ENCODE measurements at regions not wholly inside any gene's neighbourhood (a gene's known extent, or its start where the extent isn't known, plus 50 kb on each side); places are given as distances from the start of the nearest gene placed in this dataset.

DNA sequence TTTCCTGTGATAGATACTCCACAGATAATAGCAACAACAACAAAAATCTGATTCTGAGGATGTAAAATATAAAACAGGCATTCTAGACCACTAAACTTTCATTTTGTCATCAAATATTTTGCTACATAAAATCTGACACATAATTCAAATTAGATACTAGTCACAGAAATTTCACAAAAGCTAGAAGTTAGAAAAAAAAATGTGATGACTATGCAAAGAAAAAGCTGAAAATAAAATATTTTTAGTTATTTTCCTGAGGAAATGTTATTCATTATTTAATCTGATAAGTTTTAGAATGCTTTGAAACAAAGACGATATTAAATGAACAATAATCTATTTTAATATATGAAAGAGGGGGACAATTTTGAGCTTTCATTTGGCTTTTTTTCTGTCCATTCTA is 357.2 kb downstream of the SLITRK6 start:
- Mint-ChIP-seq H3K4me1 (peaks cover 17% of the 10 kb centered on the region; the same call in 2 of the 3 replicates), H3K27ac (no peak overlapping the region; the same call in 1 of the 2 replicates), H3K27me3 (ENCODE audit: insufficient read depth, low read depth, poor library complexity) (no peaks in the 10 kb centered on the region), H3K36me3 (ENCODE audit: low read depth) (no peaks in the 10 kb centered on the region), H3K4me3 (no peak overlapping the region), H3K9me3 (no peaks in the 10 kb centered on the region)
- no peak overlapping the region for H3K27ac ChIP-seq (ENCODE audit: low read depth)
- H3K4me3 ChIP-seq: no peak overlapping the region
- H3K4me1 ChIP-seq (ENCODE audit: insufficient read depth): peaks cover 2% of the 10 kb centered on the region
- H3K79me2 ChIP-seq (replicated peaks; ENCODE audit: insufficient read depth): no peaks in the 10 kb centered on the region
- TF ChIP-seq, protein P1, sequence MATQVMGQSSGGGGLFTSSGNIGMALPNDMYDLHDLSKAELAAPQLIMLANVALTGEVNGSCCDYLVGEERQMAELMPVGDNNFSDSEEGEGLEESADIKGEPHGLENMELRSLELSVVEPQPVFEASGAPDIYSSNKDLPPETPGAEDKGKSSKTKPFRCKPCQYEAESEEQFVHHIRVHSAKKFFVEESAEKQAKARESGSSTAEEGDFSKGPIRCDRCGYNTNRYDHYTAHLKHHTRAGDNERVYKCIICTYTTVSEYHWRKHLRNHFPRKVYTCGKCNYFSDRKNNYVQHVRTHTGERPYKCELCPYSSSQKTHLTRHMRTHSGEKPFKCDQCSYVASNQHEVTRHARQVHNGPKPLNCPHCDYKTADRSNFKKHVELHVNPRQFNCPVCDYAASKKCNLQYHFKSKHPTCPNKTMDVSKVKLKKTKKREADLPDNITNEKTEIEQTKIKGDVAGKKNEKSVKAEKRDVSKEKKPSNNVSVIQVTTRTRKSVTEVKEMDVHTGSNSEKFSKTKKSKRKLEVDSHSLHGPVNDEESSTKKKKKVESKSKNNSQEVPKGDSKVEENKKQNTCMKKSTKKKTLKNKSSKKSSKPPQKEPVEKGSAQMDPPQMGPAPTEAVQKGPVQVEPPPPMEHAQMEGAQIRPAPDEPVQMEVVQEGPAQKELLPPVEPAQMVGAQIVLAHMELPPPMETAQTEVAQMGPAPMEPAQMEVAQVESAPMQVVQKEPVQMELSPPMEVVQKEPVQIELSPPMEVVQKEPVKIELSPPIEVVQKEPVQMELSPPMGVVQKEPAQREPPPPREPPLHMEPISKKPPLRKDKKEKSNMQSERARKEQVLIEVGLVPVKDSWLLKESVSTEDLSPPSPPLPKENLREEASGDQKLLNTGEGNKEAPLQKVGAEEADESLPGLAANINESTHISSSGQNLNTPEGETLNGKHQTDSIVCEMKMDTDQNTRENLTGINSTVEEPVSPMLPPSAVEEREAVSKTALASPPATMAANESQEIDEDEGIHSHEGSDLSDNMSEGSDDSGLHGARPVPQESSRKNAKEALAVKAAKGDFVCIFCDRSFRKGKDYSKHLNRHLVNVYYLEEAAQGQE (IDR thresholded peaks at IDR 0.05; ENCODE audit: unreplicated experiment): no peak
- TF ChIP-seq EZH2phosphoT487 (IDR thresholded peaks at IDR 0.05; ENCODE audit: unreplicated experiment): no peak
- TF ChIP-seq ZNF114 (CRISPR knock-in tag; IDR thresholded peaks at IDR 0.05): no peak
- no peak for TF ChIP-seq POLR2AphosphoS5 (IDR thresholded peaks at IDR 0.05; ENCODE audit: low read depth)
- TF ChIP-seq STAT1 (IDR thresholded peaks at IDR 0.05; ENCODE audit: unreplicated experiment): no peak
- TF ChIP-seq, protein P2, sequence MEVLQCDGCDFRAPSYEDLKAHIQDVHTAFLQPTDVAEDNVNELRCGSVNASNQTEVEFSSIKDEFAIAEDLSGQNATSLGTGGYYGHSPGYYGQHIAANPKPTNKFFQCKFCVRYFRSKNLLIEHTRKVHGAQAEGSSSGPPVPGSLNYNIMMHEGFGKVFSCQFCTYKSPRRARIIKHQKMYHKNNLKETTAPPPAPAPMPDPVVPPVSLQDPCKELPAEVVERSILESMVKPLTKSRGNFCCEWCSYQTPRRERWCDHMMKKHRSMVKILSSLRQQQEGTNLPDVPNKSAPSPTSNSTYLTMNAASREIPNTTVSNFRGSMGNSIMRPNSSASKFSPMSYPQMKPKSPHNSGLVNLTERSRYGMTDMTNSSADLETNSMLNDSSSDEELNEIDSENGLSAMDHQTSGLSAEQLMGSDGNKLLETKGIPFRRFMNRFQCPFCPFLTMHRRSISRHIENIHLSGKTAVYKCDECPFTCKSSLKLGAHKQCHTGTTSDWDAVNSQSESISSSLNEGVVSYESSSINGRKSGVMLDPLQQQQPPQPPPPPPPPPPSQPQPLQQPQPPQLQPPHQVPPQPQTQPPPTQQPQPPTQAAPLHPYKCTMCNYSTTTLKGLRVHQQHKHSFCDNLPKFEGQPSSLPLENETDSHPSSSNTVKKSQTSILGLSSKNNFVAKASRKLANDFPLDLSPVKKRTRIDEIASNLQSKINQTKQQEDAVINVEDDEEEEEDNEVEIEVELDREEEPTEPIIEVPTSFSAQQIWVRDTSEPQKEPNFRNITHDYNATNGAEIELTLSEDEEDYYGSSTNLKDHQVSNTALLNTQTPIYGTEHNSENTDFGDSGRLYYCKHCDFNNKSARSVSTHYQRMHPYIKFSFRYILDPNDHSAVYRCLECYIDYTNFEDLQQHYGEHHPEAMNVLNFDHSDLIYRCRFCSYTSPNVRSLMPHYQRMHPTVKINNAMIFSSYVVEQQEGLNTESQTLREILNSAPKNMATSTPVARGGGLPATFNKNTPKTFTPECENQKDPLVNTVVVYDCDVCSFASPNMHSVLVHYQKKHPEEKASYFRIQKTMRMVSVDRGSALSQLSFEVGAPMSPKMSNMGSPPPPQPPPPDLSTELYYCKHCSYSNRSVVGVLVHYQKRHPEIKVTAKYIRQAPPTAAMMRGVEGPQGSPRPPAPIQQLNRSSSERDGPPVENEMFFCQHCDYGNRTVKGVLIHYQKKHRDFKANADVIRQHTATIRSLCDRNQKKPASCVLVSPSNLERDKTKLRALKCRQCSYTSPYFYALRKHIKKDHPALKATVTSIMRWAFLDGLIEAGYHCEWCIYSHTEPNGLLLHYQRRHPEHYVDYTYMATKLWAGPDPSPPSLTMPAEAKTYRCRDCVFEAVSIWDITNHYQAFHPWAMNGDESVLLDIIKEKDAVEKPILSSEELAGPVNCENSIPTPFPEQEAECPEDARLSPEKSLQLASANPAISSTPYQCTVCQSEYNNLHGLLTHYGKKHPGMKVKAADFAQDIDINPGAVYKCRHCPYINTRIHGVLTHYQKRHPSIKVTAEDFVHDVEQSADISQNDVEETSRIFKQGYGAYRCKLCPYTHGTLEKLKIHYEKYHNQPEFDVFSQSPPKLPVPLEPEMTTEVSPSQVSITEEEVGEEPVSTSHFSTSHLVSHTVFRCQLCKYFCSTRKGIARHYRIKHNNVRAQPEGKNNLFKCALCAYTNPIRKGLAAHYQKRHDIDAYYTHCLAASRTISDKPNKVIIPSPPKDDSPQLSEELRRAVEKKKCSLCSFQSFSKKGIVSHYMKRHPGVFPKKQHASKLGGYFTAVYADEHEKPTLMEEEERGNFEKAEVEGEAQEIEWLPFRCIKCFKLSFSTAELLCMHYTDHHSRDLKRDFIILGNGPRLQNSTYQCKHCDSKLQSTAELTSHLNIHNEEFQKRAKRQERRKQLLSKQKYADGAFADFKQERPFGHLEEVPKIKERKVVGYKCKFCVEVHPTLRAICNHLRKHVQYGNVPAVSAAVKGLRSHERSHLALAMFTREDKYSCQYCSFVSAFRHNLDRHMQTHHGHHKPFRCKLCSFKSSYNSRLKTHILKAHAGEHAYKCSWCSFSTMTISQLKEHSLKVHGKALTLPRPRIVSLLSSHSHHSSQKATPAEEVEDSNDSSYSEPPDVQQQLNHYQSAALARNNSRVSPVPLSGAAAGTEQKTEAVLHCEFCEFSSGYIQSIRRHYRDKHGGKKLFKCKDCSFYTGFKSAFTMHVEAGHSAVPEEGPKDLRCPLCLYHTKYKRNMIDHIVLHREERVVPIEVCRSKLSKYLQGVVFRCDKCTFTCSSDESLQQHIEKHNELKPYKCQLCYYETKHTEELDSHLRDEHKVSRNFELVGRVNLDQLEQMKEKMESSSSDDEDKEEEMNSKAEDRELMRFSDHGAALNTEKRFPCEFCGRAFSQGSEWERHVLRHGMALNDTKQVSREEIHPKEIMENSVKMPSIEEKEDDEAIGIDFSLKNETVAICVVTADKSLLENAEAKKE (CRISPR knock-in tag; IDR thresholded peaks at IDR 0.05): no peak
- no peak for TF ChIP-seq NANOG (IDR thresholded peaks at IDR 0.05; ENCODE audit: borderline replicate concordance)
- TF ChIP-seq, protein P3, sequence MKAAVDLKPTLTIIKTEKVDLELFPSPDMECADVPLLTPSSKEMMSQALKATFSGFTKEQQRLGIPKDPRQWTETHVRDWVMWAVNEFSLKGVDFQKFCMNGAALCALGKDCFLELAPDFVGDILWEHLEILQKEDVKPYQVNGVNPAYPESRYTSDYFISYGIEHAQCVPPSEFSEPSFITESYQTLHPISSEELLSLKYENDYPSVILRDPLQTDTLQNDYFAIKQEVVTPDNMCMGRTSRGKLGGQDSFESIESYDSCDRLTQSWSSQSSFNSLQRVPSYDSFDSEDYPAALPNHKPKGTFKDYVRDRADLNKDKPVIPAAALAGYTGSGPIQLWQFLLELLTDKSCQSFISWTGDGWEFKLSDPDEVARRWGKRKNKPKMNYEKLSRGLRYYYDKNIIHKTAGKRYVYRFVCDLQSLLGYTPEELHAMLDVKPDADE (IDR thresholded peaks at IDR 0.05): no peak
- no peak for TF ChIP-seq JUNB (IDR thresholded peaks at IDR 0.05; ENCODE audit: unreplicated experiment)
- no peak for TF ChIP-seq ZNF331 (CRISPR knock-in tag; IDR thresholded peaks at IDR 0.05; ENCODE audit: low read depth)
- TF ChIP-seq, protein P4, sequence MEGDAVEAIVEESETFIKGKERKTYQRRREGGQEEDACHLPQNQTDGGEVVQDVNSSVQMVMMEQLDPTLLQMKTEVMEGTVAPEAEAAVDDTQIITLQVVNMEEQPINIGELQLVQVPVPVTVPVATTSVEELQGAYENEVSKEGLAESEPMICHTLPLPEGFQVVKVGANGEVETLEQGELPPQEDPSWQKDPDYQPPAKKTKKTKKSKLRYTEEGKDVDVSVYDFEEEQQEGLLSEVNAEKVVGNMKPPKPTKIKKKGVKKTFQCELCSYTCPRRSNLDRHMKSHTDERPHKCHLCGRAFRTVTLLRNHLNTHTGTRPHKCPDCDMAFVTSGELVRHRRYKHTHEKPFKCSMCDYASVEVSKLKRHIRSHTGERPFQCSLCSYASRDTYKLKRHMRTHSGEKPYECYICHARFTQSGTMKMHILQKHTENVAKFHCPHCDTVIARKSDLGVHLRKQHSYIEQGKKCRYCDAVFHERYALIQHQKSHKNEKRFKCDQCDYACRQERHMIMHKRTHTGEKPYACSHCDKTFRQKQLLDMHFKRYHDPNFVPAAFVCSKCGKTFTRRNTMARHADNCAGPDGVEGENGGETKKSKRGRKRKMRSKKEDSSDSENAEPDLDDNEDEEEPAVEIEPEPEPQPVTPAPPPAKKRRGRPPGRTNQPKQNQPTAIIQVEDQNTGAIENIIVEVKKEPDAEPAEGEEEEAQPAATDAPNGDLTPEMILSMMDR (conservative IDR thresholded peaks at IDR 0.05; ENCODE audit: low read depth in 2 of 2): no peak
- no peak for TF ChIP-seq CREB1 (CRISPR knock-in tag; IDR thresholded peaks at IDR 0.05; ENCODE audit: low read depth)
- TF ChIP-seq EZH2 (IDR thresholded peaks at IDR 0.05; ENCODE audit: low read depth, unreplicated experiment): no peak
- no peaks in the 10 kb centered on the region for H3F3A ChIP-seq (replicated peaks; ENCODE audit: low read depth)
- H3K9me2 ChIP-seq (ENCODE audit: insufficient read depth): no peaks in the 10 kb centered on the region
- H2AFZ ChIP-seq: no peak overlapping the region
- no peaks in the 10 kb centered on the region for H3K27me3 ChIP-seq (ENCODE audit: insufficient read depth)
- H3K4me2 ChIP-seq: no peak overlapping the region
- ATAC-seq: no peak
- DNase-seq (ENCODE audit: low spot score): no peak
- H4K20me1 ChIP-seq (replicated peaks; ENCODE audit: insufficient read depth): no peaks in the 10 kb centered on the region
- H3K36me3 ChIP-seq (ENCODE audit: insufficient read depth): no peaks in the 10 kb centered on the region
